ENCODE measurements at regions not wholly inside any gene's neighbourhood (a gene's known extent, or its start where the extent isn't known, plus 50 kb on each side); places are given as distances from the start of the nearest gene placed in this dataset.
"Not testable (repeated sequence)": the region's sequence is repeated elsewhere in the genome, so short reads cannot be mapped to it uniquely, and the experiment has no call there.

DNA sequence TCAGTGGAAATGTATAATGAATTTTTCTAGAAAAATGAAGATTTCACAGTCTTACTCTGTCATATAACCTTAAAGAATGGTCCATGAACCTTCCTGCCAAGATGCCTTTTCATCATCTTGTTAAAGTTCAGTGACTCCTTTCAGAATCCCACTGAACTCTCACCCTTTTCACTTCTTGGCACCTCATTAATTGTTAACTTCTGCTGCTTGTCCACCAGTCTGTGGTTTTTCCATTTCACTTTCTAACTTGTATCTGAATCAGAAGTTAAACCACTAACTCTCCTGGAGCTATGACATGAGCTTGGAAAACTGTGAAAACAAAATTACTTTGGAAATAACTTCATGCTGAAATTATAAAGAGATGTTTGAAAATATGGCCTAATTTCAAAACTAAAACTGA lies 281.2 kb upstream of the ALCAM start:
- DNase-seq (ENCODE audit: low read depth in 3 of 3): no peak

DNA sequence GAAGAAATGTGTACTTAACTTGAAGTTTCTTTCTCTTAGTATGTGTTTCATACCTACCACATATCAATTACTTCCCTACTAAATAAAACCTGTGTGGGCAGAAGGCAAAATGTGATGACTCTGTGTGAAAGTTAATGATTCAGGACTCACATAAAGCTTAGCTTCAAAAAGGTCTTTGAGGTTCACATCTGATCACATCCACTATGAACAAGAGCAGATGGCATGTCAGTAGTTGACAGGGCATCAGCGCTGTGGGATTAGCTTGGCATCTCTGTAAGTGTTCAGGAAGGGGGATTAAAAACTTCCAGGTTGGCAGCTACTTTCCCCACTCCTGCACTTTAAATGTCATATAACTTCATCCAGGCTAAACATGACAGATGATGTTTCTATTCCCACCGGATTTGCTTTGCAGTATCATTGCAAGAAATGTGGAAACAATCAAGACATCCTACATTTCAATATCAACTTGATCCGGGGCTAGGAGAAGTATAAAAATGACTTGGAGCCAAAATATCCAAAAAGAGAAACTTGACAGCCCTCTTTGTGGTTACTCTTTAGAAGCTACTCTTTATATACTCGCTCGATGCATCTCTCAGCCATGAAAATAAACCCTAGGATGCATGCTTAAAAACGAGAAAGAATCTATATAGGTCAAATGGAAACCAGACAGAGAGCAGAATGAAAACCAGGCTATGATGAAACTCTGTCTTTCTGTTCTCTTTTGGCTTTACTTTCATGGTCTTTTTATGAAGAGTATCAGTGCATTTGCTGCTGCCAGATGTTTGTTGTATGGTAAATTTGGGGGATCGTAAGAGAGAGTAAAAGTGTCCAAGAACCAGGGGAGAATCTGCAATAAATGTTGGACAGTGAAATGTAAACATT lies 273.1 kb upstream of the ALCAM start:
- DNase-seq (ENCODE audit: low read depth in 3 of 3): no peak

DNA sequence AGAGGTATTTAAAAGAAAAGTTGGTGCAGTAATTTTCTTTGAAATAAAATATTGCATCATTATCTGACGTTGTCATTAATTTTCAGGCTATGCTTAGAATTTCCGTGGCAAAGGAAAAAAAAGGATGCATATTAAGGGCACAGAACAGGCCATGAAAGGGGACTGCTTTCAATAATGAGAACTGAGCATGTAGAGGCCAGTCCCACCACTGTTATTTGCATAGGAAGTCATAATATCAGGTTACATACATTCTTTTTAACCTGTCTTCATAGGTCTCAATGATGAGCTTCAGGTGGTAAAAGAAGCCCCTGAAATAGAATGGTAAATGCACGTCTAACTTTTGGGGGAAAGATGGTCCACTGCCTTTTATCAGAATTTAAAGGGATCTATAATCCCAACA lies 272.1 kb upstream of the ALCAM start:
- DNase-seq (ENCODE audit: low read depth in 3 of 3): no peak

DNA sequence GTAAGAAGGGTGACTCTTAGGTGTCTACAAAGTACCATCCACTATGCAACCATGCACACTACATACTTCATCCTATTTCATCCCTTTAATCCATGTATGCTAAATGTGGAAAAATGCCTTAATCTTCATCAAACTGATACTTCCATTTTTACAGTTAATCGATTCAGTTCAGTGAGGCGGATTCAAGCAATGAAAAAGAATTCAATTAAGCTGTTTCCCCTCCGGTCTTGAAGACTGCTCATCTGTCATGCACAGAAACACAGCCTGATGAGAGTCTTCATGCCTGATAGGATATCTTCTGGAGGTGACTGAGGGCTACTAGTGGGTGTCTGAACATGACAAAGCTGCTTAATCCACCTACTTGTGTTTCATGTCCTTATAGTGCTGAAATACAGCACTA lies 270.6 kb upstream of the ALCAM start:
- DNase-seq (ENCODE audit: low read depth in 3 of 3): no peak

DNA sequence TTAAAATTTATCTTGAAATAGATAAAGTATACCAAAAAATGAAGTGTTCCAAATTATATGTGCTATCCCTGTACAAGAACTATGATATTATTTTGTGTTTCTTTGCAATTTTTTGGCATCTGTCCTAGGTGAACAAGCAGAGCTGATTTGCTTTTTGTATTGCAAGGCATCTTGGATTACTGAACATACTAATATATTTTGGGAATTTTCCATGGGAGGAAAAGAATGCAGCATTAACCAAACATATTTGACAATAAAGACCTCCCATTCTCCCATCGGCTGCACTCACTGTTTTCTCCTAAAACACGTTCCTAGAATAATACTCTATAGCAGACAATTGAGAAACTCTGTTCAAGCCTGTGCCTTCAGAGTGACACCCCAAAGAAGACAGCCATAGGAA lies 265.1 kb upstream of the ALCAM start:
- DNase-seq (ENCODE audit: low read depth in 3 of 3): no peak

DNA sequence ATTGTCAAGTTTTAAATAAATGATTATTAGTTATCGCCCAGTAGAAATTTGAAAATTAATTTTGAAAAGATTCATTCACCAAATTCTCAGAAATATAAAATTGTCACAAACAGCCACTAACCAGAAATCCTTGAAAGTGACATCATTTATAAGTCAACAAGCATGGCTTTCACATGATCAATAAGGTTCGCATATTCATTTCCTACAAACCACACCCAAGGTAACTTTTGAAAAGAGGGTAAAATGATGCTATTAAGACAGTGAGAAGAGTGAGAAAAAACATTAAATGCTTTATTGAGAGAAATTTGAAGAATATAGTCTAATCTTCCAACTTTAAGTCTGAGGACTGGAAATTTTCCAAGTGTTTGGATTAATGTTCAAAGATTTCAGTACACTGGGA lies 263.6 kb upstream of the ALCAM start:
- no peak for DNase-seq (ENCODE audit: low read depth in 3 of 3)

DNA sequence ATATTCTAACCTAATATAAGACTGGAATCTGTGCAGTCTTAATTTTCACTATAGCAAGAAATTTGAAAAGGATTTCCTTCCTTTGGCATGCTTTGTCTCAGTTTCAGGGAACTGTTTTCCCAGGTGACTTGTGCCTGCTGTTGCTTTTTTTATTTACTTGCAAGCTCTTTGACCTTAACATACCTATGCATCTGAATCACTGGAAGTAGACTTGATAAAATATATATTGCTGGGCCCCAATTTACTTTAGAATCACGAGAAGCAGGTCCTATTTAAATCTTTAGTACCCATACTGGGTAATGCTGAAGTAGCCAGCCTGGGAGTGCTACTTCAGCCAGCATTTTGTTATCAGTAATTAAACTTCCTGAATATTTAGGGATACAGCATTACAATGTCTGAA lies 257.9 kb upstream of the ALCAM start:
- no peak for DNase-seq (ENCODE audit: low read depth in 3 of 3)

DNA sequence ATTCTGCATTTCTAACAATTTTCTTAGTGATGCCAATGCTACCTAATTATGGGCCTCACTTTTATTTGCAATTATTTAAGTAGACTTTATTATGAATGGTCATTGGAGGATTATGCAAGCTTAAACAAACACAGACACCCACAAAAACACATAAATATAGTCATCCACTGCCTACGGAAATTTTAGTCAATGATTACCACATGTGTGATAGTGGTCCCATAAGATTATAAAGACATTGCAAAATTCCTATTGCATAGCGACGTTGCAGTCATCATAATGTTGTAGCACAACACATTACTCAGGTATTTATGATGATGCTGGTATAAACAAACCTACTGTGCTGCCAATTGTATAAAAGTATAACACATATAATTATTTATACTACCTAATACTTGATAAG lies 247.8 kb upstream of the ALCAM start:
- DNase-seq (ENCODE audit: low read depth in 3 of 3): no peak

DNA sequence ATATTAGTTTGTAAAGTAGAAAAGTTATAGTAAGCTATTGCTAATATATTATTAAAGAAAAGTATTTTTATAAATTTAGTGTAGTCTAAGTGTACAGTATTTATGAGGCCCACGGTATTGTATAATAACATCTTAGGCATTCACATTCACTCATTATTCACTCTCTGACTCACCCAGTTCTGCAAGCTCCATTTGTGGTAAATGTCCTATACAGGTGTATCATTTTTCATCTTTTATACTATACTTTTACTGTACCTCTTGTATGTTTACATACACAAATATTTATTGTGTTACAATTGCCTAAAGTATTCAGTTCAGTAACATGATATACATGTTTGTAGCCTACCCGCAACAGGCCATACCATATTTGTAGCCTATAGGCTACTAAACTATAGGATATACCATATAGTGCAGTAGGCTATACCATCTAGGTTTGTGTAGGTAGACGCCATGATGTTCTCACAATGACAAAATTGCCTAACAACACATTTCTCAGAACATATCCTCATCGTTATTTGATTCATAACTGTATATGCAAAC lies 246.8 kb upstream of the ALCAM start:
- DNase-seq (ENCODE audit: low read depth in 3 of 3): no peak

DNA sequence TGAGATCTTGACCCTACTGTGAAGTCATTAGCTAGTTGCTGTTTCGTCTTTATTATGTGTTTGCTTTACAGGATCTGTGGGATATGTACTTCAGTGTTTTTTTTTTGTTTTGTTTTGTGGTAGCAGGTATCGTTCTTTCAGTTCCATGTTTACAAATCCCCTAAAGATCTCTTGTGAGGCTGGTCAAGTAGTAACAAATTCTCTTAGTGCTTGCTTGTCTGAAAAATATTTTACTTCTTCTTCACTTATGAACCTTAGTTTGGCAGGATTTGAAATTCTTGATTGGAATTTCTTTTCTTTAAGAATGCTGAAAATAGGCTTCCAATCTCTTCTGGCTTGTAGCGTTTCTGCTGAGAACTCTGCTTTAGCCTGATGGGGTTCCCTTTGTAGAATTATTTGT lies 235.8 kb upstream of the ALCAM start:
- DNase-seq (ENCODE audit: low read depth in 3 of 3): no peak

DNA sequence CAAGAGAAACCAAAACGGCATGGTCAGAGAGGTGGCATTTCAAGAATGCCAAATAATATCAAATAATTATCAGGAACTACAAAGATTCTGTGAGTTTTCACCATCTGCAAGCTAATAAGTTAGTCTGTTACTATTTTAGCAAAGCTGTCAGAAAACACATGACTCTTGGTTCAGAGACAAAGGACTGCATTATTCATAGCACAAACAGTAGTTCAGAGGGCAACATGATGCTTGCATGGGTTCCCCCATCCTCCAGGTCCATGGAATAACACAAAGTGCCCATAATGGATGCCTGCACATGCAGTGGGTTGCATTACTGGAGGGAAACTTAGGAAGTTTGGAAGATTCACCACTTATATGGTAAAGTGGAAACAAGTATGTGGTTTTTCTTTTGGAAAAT lies 228.8 kb upstream of the ALCAM start:
- DNase-seq (ENCODE audit: low read depth in 3 of 3): no peak

DNA sequence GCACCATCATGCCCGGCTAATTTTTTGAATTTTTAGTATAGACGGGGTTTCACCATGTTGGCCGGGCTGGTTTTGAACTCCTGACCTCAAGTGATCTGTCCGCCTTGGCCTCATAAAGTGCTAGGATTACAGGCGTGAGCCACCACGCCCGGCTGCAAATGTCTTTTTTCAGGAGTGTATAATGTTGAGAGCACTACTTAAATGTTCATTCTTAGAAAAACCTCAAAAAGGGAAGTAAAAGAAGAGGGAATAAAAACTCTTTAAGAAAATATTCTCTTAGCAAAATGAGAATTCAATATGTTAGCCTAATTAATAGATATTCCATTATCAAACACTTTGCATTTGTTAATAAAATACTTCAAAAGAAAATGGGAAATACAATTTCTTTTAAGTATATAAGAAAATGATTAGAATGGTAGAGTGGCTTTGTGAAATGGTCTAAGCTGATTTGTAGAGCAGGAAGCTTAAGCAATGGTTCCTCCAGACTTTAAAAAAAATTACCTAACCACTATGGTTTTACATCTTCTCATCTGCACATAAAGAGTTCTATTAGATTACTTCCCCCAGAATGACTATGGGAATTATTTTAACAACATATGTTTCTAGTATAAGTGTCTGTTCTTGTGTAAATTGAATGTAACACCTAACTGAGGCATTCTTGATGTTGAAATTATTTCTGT lies 226.7 kb upstream of the ALCAM start:
- no peak for DNase-seq (ENCODE audit: low read depth in 3 of 3)

DNA sequence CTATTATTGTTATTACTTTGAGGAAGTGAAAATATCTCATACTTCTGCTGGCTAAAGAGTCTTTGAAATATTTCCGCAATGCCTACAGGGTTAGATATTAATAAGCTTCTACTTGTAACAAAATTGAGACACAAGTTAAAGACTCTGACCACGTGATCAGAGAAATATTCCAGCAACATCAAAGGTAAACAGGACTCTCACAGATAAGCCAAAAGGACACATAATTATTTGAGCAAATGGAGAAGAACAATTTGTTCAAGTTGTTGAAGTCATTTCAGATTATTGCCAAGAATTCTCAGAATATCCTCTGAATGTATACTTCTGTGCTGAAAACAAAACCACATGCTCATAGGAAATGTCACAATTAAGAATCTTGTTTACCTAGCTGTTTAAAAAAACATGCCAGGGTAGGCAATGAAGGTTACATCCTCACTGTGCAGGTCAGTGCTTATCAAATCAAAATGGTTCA lies 225.8 kb upstream of the ALCAM start:
- no peak for DNase-seq (ENCODE audit: low read depth in 3 of 3)

DNA sequence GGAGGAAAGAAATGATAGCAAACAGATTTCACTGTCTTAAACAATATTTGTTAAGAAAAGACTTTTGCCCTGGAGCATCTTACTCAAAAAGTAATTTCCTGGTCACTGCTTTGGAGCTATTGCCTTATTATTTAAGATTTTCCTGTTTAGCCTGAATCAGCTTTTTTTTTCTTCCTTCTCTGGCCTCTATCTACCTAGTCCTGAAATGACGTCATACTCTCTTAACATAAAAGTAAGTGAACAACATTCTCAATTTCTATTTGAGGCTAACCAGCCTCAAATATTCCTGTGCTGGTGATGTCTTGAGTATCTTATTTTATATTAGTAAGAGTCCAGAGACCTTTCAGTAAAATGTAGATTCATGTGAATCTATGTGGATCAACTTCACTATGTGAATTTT lies 221.9 kb upstream of the ALCAM start:
- no peak for DNase-seq (ENCODE audit: low read depth in 3 of 3)

DNA sequence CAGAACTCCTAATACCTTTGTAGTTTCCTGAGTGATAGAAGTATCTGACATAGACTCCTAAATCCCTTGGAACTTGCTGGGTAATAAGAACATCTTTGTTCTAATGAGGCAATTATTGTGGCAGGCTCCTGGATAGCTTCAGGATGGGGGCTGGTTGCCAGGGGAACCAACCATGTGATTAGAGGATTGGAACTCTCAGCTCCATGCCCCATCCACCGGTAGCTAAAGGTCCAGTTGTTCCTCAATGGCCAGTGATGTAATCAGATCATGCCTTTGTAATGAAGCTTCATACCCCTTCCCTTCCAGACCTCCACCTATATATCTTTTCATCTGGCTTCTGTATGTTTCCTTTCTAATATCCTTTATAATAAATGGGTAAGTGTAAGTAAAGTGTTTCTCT lies 221.2 kb upstream of the ALCAM start:
- no peak for DNase-seq (ENCODE audit: low read depth in 3 of 3)

DNA sequence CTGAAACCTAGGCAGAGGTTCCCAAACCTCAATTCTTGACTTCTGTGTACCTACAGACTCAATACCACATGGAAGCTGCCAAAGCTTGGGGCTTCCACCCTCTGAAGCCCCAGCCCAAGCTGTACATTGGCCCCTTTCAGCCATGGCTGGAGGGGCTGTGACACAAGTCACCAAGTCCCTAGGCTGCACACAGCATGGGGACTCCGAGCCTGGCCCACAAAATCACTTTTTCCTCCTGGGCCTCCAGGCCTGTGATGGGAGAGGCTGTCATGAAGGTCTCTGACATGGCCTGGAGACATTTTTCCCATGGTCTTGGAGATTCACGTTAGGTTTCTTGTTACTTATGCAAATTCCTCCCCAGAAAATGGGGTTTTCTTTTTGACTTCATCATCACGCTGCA lies 217.5 kb upstream of the ALCAM start:
- not testable (repeated sequence) for DNase-seq (ENCODE audit: low read depth in 3 of 3)

DNA sequence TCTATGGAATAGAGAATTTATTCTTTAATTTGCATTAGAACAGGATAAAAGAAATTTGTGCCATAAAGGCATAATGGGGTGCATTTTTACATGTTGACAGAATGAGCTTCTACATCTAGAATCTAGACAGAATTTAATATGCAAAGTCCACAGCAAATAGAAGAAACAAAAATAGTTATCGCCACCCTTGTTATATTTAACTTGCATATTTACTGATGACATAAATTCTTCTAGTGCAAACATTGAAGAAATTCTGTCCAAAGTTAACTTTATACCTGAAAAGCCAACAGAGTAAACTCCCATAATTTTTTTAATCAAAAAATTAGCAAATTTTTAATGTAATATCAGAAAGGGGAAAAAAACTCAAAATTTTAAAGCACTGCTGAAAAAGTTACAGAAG lies 213.7 kb upstream of the ALCAM start:
- no peak for DNase-seq (ENCODE audit: low read depth in 3 of 3)

DNA sequence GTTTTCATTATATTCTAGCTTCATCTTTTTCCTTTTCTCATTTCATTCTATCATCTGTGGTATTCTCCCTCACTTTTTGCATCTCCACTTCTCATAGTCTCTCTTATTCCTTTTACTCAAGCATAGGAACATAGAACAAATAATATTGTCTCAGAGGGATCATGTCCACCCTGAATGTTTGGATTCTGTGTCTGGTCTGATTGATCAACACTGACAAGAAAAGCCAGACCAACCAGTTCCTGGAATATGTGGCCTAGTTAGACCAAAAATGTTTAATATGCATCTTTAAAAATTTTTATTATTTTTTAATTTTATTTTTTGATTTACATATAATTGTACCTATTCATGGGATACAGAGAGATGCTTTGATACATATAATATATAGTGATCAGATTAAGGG lies 212.0 kb upstream of the ALCAM start:
- no peak for DNase-seq (ENCODE audit: low read depth in 3 of 3)

DNA sequence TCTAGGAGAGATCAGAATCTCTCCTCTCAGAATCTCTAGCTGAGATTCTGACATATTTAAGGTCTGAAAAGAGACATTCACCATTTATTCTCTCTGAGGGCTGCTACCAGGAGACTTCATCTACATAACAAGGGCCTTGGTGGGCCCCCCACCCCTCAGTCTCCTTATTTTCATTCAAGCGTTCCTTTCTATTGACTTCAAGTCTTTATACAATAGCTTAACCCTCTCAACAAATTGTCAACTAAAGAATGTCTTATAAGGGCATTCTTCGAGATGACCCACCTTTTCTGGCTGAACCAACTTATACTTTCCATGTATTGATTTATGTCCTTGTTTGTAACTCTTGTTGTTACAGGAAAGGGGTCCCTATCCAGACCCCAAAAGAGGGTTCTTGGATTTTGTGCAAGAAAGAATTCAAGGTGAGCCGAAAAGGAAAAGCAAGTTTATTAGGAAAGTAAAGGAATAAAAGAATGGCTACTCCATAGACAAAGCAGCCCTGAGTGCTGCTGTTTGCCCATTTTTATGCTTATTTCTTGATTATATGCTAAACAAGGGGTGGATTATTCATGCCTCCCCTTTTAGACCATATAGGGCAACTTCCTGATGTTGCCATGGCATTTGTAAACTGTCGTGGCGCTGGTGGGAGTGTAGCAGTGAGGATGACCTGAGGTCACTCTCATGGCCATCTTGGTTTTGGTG lies 209.5 kb upstream of the ALCAM start:
- DNase-seq (ENCODE audit: low read depth in 3 of 3): no peak

DNA sequence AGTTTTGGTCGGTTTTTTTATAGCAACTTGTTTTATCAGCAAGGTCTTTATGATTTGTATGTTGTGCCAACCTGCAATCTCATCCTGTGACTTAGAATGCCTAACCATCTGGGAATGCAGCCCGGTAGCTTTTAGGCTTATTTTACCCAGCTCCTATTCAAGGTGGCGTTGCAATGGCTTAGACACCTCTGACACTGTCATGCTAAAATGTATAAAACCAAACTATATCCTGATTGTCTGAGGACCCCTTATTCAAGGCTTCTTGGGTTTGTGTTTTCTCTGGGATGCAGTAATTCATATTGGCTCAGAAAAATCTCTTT lies 209.0 kb upstream of the ALCAM start:
- no peak for DNase-seq (ENCODE audit: low read depth in 3 of 3)

DNA sequence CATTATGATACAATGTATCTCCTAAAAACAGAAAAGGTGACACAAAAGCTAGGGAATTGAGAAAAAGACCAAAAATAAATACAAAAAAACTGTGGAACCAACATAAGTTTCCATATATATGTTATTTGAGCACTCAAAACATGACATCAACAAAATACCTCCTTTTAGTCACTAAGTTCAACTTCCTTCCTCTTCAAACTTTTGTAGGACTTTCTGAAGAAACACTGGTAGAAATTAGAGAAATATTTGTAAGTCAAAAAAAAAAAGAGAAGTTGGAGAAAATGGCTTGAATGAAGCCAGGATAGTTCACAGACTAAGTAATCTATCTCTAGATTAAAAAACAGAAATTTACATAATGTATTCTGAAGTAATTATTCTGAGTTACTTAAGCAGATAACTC lies 208.4 kb upstream of the ALCAM start:
- DNase-seq (ENCODE audit: low read depth in 3 of 3): no peak

DNA sequence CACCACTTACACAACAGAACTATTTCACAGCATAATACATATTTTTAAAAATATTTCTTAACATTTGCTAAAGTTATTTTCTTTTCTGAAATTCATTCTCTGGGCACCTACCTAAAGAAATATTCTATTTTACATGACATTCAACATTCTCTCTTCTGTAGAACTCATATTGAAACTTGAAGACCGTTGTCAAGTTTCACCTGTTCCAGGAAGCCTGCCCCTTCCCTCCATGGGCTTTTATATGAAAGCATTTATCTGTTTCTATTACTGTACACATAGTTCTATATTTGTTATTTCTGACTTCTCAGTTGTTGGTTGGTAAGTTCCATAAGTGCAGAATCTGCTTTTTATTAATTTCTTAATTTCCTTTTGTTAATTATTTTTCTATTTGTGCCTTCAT lies 204.3 kb upstream of the ALCAM start:
- no peak for DNase-seq (ENCODE audit: low read depth in 3 of 3)

DNA sequence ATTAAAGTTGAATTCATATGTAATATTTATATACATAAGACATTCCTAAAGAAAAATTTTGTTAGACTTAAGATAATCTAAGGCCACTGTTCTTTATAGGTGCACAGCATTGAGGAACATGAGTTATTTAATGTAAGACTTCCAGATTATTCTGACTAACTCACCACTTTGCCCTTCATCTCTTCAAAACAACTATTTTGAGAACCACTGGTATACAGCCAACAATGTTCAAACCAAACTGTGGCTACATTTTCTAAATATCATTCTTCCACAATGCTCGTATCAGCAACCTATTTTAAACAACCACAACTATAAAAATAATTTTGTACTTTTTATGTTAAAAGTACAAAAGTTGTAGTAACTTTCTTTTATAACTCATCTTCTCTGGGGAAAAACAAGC lies 199.8 kb upstream of the ALCAM start:
- no peak for DNase-seq (ENCODE audit: low read depth in 3 of 3)

Data from stimulated activated CD4-positive, alpha-beta T cell treated with anti-CD3 and anti-CD28 coated beads, TNF-alpha, amount 100 ng/mL, for 48 hours (primary cell).